ENCODE measurements at regions not wholly inside any gene's neighbourhood (a gene's known extent, or its start where the extent isn't known, plus 50 kb on each side); places are given as distances from the start of the nearest gene placed in this dataset.

- TF ChIP-seq FOXA1 (IDR thresholded peaks at IDR 0.05) (no peak), PKNOX1 (IDR thresholded peaks at IDR 0.05) (no peak), NFRKB (IDR thresholded peaks at IDR 0.05) (no peak), FOXM1 (IDR thresholded peaks at IDR 0.05; ENCODE audit: borderline replicate concordance) (no peak), ZNF384 (IDR thresholded peaks at IDR 0.05) (no peak), HDGF (IDR thresholded peaks at IDR 0.05; ENCODE audit: borderline replicate concordance) (no peak), BHLHE40 (IDR thresholded peaks at IDR 0.05; ENCODE audit: borderline replicate concordance) (no peak), FOXK2 (IDR thresholded peaks at IDR 0.05) (no peak), TARDBP (IDR thresholded peaks at IDR 0.05) (no peak), SP1 (IDR thresholded peaks at IDR 0.05) (no peak), ELF4 (IDR thresholded peaks at IDR 0.05) (no peak), LEF1 (IDR thresholded peaks at IDR 0.05; ENCODE audit: borderline replicate concordance) (no peak), SUZ12 (IDR thresholded peaks at IDR 0.05) (no peak), CTBP1 (IDR thresholded peaks at IDR 0.05; ENCODE audit: borderline replicate concordance) (no peak)
These were observed 1673.4 kb upstream of the PCDH7 start for GRCh38 chr4:29046781-29047180.

All from HEK293T (cell line).